VCaP (cell line): ENCODE measurements at regions not wholly inside any gene's neighbourhood (a gene's known extent, or its start where the extent isn't known, plus 50 kb on each side); places are given as distances from the start of the nearest gene placed in this dataset.
"Not testable (repeated sequence)": the region's sequence is repeated elsewhere in the genome, so short reads cannot be mapped to it uniquely, and the experiment has no call there.

Experiments used
- H3K27ac ChIP-seq: fragments of 450-650 bp; 2 replicates; pipeline ENCODE4 v1.5.1; 2017
- CTCF ChIP-seq: fragments of 450-650 bp; conservative IDR thresholded peaks from 2 replicates; pipeline ENCODE4 v1.5.1; 2017; ENCODE audit warnings: mild to moderate bottlenecking, moderate library complexity

- H3K27ac ChIP-seq = no peak overlapping the region
- no peak for TF ChIP-seq CTCF
These were observed 379.0 kb upstream of the TCF4 start for GRCh38 chr18:55967019-55967418.

GRCh38 chr18:55964171-55964570 is 376.2 kb upstream of the TCF4 start:
- no peak for TF ChIP-seq CTCF
- H3K27ac ChIP-seq = no peak overlapping the region

GRCh38 chr18:55953326-55953725 is 365.3 kb upstream of the TCF4 start:
- no peak overlapping the region for H3K27ac ChIP-seq
- no peak for TF ChIP-seq CTCF

- H3K27ac ChIP-seq = not testable (repeated sequence)
These were observed 363.7 kb upstream of the TCF4 start for GRCh38 chr18:55951738-55952137.

GRCh38 chr18:55950379-55951166 is 362.6 kb upstream of the TCF4 start:
- no peak overlapping the region for H3K27ac ChIP-seq
- TF ChIP-seq CTCF = no peak

GRCh38 chr18:55934821-55935220 is 346.8 kb upstream of the TCF4 start:
- no peak for TF ChIP-seq CTCF
- no peak overlapping the region for H3K27ac ChIP-seq

GRCh38 chr18:55932675-55933074 is 344.7 kb upstream of the TCF4 start:
- H3K27ac ChIP-seq = no peak overlapping the region
- no peak for TF ChIP-seq CTCF

- no peak overlapping the region for H3K27ac ChIP-seq
- TF ChIP-seq CTCF = no peak
These were observed 339.8 kb upstream of the TCF4 start for GRCh38 chr18:55927831-55928230.
